ENCODE measurements at regions not wholly inside any gene's neighbourhood (a gene's known extent, or its start where the extent isn't known, plus 50 kb on each side); places are given as distances from the start of the nearest gene placed in this dataset.

DNA sequence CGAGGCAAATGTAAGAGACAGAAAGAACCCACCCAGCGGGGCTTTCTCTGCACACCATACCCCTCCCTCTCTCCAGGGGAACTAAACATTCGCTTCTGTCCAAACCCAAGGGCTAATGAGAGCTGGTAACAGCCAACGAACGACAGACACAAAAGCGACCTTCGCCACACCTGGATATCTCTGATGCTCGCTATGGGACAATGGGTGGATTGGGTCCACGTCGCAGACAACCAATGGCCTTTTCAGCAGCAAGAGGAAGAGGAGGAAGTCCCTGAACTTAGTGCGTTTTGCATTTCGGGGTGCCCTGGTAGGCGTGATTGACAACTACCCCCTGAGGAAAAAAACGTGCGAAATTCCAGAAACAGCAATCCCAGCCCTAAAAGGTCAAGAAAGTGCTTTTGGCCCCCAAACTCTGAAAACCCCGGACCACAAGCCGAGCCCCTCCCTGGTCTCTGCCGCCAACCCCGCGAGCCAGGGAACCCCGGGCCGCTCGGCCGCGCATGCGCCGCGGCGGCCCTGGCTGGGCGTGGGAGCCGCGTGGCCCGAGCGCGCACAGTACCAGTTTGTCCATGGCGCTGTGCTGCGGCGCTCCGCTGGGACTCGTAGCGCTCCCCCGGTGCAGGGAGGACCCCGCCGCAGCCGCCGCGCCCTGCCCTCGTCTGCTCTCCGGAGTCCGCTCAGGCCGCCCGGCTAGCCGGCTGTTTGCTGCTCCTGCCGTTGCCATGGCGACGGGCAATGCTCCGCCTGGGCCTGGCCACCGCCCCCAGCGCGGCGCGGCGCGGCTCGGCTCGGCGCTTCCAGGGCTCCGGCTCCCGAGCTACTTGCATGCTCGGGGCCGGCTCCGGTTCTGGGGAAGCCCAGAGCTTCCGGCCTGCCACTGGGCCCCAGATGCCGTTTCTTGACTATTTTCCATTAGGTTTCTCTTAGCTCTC is 66.9 kb upstream of the DNAH5 start (continued):
- TF ChIP-seq, protein P1, sequence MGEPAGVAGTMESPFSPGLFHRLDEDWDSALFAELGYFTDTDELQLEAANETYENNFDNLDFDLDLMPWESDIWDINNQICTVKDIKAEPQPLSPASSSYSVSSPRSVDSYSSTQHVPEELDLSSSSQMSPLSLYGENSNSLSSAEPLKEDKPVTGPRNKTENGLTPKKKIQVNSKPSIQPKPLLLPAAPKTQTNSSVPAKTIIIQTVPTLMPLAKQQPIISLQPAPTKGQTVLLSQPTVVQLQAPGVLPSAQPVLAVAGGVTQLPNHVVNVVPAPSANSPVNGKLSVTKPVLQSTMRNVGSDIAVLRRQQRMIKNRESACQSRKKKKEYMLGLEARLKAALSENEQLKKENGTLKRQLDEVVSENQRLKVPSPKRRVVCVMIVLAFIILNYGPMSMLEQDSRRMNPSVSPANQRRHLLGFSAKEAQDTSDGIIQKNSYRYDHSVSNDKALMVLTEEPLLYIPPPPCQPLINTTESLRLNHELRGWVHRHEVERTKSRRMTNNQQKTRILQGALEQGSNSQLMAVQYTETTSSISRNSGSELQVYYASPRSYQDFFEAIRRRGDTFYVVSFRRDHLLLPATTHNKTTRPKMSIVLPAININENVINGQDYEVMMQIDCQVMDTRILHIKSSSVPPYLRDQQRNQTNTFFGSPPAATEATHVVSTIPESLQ (CRISPR knock-in tag; conservative IDR thresholded peaks at IDR 0.05): no peak
- no peak for TF ChIP-seq SRF (IDR thresholded peaks at IDR 0.05; ENCODE audit: low read depth, low read length)
- TF ChIP-seq ZNF383 (CRISPR knock-in tag; IDR thresholded peaks at IDR 0.05; ENCODE audit: borderline replicate concordance): no peak
- TF ChIP-seq POLR2G (IDR thresholded peaks at IDR 0.05; ENCODE audit: low read depth, low read length): no peak
- no peak for TF ChIP-seq HMG20B (CRISPR knock-in tag; conservative IDR thresholded peaks at IDR 0.05)
- TF ChIP-seq FOXO1 (CRISPR knock-in tag; IDR thresholded peaks at IDR 0.05): no peak
- TF ChIP-seq CENPT (CRISPR knock-in tag; IDR thresholded peaks at IDR 0.05; ENCODE audit: low read depth): peak; percentile 64; the same call in 1 of the 2 replicates
- TF ChIP-seq, protein P2, sequence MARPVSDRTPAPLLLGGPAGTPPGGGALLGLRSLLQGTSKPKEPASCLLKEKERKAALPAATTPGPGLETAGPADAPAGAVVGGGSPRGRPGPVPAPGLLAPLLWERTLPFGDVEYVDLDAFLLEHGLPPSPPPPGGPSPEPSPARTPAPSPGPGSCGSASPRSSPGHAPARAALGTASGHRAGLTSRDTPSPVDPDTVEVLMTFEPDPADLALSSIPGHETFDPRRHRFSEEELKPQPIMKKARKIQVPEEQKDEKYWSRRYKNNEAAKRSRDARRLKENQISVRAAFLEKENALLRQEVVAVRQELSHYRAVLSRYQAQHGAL (CRISPR knock-in tag; IDR thresholded peaks at IDR 0.05; ENCODE audit: not compliant biosample characterization): no peak
- TF ChIP-seq ZSCAN25 (CRISPR knock-in tag; IDR thresholded peaks at IDR 0.05): 0 out of 2 replicates have a peak, but pooled peaks have one; percentile 57
- no peak for TF ChIP-seq MLLT10 (CRISPR knock-in tag; IDR thresholded peaks at IDR 0.05)
- TF ChIP-seq ZSCAN9 (CRISPR knock-in tag; IDR thresholded peaks at IDR 0.05; ENCODE audit: borderline replicate concordance): no peak
- TF ChIP-seq ZNF350 (CRISPR knock-in tag; IDR thresholded peaks at IDR 0.05; ENCODE audit: borderline replicate concordance, low read depth): no peak
- no peak for TF ChIP-seq SOX5 (CRISPR knock-in tag; IDR thresholded peaks at IDR 0.05; ENCODE audit: borderline replicate concordance)
- 0 out of 2 replicates have a peak, but pooled peaks have one; percentile 32 for TF ChIP-seq REXO4 (CRISPR knock-in tag; IDR thresholded peaks at IDR 0.05; ENCODE audit: borderline replicate concordance)
- no peak for TF ChIP-seq ZNF549 (CRISPR knock-in tag; IDR thresholded peaks at IDR 0.05)
- TF ChIP-seq THRA (CRISPR knock-in tag; IDR thresholded peaks at IDR 0.05; ENCODE audit: borderline replicate concordance): no peak
- TF ChIP-seq ZNF569 (CRISPR knock-in tag; IDR thresholded peaks at IDR 0.05; ENCODE audit: borderline replicate concordance): no peak
- no peak for TF ChIP-seq ZNF280B (CRISPR knock-in tag; IDR thresholded peaks at IDR 0.05; ENCODE audit: borderline replicate concordance)
- 0 out of 2 replicates have a peak, but pooled peaks have one; percentile 25 for TF ChIP-seq ELF3 (CRISPR knock-in tag; IDR thresholded peaks at IDR 0.05)
- TF ChIP-seq FOXK2 (IDR thresholded peaks at IDR 0.05): no peak
- no peak for TF ChIP-seq ZNF34 (CRISPR knock-in tag; IDR thresholded peaks at IDR 0.05; ENCODE audit: borderline replicate concordance)
- TF ChIP-seq ZNF101 (CRISPR knock-in tag; IDR thresholded peaks at IDR 0.05; ENCODE audit: borderline replicate concordance, low read depth): no peak
- TF ChIP-seq ZNF362 (CRISPR knock-in tag; IDR thresholded peaks at IDR 0.05; ENCODE audit: borderline replicate concordance): no peak

All from HepG2 (cell line).